GM21390 (cell line): ENCODE measurements at regions not wholly inside any gene's neighbourhood (a gene's known extent, or its start where the extent isn't known, plus 50 kb on each side); places are given as distances from the start of the nearest gene placed in this dataset.

Experiments
- ATAC-seq: cut with Tn5 transposase; IDR thresholded peaks from one replicate; pipeline ENCODE4 v1.9.1; 2021; ENCODE audit not compliant: unreplicated experiment

DNA sequence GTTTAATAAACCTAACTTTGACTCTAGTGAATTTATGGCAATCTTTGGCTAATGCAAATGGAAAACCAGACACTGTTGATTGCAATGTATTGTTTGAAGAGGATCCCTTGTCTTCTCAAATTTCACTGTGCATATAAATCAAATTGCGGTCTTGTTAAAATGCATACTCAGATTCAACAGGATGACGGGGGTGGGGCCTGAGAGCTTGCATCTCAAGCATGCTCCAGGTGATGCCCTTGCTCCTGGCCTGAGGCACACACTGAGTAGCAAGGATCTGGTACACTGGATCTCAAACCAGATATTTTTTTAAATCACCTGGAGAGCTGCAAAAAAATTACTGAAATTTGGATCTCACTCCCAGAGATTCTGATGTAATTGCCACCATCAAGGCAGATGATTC is 463.7 kb downstream of the DNAH5 start:
- ATAC-seq = no peak

GRCh38 chr5:13478831-13479465 is 465.5 kb downstream of the DNAH5 start:
- no peak for ATAC-seq

- ATAC-seq = no peak
These were observed 467.3 kb downstream of the DNAH5 start for GRCh38 chr5:13477118-13477737.

DNA sequence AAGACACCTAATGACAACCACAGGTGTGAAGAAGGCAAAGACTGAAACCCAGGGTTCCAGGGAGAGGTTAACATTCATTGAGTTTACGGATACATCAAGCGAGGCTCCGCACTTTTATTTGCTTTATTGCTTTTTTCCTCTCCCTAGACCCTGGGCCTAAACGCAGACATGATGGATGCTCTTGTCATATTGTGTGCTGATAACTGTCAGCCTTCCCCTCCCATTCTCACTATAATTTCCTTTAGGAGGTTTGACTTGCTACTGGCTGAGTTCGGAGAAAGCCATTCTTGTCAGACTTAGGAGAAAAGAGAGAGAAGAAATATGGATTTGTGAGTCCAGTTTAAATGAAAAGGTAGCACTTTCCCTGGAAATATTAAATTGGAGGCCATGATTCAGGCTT is 471.6 kb downstream of the DNAH5 start:
- ATAC-seq = no peak

- ATAC-seq = no peak
These were observed 473.5 kb downstream of the DNAH5 start for GRCh38 chr5:13470975-13471374.

DNA sequence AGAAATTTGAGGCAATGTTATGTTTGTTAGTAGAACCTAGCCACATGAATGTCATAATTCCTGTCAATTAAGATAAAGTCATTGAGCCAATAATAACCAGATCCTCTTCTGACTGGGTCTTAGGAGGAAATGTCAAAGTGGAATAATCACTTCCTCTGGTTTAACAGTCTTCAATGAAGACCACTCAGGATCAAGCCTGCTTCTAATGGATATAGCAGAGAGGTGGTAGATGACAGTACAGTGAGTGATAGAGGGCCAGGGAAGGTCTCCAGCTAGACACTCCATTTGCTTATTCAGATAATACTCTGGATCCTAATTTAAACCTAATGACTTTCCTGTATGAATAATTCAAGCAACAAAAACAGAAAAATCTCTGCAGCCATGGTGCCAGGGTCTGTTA is 474.2 kb downstream of the DNAH5 start:
- ATAC-seq = no peak

DNA sequence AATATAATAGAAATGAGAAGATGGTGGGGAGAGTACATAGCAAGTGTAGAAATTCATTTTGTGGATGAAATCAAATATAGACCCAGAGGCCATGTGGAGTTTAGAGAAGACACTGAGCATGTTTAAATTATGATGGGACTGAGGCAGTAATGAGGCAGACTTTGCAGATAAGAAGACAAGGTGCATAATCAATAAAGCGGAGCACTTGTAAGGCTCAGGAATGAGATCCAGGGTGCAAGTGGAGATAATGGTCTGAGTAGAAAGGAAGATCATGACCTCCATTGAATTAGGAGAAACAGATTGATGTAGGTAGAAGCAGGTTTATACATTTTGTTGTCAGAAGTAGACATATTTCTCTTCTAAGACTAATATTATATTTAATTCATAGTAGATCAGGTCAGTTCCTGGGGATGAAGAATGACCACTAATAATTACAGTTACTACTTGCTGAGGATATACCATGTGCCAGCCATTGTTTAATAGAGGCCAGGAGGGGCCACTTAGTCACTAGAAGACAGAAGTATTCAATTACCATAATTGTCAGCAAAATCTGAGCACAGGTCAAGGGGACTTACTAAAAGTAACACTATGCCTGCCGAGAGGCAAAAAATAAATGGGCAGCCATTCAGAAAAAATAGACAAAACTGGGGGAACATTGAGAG is 479.8 kb downstream of the DNAH5 start:
- no peak for ATAC-seq

DNA sequence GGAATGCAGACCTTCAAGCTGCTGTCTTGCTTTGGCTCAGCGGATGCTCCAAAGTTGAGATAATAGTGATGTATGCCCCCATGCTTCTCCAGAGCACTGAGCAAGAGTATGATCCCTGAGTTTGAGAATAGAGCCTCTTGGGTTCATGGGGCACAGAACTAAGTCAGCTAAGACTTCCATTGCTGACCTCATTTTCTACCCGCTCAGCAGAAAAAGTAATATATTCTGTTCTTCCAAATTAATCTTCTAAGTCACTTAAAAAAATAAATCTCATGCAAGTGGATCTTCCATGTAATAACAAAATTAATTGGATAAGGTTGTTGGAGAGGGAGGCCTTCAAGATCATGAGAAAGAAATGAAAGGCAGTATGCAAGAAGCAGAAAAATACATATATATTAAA is 483.9 kb downstream of the DNAH5 start:
- ATAC-seq = no peak

DNA sequence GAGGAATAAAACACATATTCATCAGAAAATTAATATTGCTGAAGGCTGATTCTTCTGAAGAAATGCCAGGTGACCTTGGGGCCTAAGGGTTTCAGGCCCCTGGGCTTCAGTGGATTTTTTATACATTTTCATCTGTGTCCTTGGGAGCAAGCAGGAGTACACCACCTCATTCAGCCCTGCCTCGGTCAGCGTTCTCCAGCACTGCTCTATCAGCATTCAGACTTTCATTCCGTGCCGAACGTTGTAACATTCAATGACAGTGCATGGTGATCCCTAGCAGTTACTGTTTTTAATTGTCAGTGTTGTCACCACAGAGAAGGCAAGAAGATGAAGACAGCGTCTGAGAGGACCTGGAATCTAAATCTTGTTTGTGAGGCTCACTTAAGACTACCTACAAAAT is 490.4 kb downstream of the DNAH5 start:
- ATAC-seq = no peak

- no peak for ATAC-seq
These were observed 495.6 kb downstream of the DNAH5 start for GRCh38 chr5:13448843-13449242.

DNA sequence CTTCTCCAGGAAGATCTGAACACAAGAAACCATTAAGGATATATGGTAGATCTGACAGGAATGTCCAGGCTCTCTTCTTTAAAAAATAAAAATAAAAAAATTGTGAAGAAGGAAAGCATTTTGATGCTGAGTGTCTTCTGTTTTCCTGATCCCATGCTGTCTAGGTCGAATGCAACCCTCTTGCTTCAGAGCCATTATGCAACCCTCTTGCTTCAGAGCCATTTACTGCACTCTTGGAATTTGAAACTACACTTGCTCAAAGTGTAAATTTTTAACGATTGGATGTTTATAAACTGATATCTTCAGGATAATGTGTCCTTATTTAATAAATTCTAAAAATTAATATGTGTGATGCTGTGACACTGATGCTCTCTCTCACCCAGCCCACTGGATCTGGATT is 505.1 kb downstream of the DNAH5 start:
- ATAC-seq = no peak

DNA sequence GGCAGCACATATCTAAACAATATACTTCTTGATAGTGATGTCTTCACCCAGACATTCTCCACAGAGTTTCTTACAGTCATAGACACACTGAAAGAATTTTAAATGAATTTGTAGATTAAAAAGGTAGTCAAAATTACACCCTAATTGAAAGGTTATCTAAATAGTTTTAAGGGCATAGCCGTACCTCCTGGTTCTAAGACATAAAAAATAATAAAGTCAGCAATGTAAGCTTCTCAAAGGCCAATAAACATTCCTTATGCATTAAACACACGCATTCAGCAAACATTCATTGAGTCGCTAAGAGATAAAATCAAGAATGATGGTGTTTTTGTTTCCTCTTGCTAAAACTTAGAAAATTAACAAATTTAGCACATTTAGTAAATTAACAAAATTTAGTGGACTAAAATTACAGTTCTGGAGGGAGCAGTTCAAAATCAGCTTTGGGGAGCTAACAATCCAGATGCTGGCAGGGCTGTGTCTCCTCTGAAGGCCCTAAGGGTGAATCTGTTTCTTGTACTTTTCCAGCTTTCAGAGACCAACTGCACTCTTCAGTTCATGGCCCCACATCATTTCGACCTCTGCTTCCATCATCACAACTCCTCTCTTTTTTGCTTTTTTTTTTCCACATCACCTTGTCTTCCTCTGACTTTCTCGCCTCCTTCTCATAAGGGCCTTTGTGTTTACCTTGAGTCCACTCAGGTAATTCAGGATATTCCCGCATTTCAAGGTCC is 516.5 kb downstream of the DNAH5 start:
- no peak for ATAC-seq

DNA sequence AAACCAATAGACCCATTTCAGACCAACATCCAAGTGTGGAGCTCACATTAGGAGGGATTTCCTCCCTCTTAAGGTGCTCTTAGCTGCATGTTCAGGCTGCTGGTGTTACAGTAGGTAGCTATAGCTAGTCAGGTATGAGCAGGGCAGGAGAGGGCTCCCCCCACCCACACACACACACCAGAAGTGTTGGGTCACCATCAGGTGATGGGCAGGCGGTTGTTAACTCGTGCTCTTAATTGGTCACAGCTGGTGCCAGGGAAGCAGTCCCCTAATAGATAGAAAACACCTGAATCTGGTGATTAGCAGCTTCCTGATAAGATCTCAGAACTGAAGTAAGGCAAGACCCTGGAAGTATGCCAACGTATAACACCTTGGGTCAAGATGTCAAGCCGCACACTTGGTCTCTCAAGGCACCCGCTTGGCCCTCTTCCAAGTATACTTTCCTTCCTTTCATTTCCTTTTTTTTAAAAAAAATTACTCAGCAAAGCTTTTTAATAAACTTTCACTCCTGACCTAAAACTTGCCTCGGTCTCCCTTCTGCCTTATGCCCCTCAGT is 532.4 kb downstream of the DNAH5 start:
- no peak for ATAC-seq

DNA sequence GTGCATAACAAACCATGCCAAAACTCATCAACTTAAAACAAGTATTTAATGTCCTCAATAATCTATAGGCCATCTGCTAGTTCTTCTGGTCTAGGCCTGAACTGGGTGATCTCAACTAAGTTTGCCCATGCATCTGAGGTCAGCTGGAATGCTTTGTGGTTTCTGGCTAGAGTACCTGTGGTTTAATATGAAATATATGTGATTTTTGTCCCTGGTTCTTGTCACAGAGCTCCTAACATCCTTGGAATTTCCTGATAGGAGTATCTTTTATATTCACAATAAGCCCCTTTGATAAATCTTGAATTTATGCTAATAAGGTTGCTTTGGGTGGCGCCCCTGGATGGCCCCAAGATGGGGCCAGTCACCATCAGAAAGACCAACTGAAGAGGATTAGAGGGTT is 535.9 kb downstream of the DNAH5 start:
- no peak for ATAC-seq

DNA sequence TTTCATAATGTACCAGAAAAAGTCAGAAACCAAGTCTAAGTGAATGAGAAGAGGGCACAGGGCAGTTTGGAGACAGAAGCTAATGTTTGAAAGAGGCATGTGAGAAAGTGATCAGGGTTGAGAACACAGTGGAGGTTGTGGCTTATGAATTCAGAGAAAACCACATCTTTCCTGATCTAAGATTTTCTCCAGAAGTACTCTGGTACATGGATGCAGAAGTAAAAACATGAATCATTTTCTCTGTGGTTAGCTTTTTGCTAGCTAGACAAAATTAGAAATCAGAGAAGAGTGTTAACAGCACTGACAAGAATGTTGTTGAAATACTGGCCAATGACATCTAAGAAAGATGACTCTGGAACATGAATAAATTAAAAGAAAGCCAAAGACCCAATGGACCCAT is 541.1 kb downstream of the DNAH5 start:
- ATAC-seq = no peak

DNA sequence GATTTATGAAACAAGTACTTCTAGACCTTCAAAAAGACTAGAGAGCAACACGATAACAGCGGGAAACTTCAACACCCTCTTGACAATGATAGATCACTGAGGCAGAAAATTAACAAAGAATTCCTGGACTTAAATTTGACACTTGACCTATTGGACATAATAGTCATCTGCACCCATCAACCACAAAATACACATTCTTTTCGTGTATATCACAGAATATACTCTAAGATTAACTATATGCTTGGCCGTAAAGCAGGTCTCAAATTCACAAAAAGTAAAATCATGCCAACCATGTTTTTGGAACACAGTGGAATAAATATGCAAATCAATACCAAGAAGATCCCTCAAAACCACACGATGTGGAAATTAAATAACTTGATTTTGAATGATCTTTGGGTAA is 559.4 kb downstream of the DNAH5 start:
- no peak for ATAC-seq

GRCh38 chr5:13382232-13382631 is 562.3 kb downstream of the DNAH5 start:
- ATAC-seq = no peak

DNA sequence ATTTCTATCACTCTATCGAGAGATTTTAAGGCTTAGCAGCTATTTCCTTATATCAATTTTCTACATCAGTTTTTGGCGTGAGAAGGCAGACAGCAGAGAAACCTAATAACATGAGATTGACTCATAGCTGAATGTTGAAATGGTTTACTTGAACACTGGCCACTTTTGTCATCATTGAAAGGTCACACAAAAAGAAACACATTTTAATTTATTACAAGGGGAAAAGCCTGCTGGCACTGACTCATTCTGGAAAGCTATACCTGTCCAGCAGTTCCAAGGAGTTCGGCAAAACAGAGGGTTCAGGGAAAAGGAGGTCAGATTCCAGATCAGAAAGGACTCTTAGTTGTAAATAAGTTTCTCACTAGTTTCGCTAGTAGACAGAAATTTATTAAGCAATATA is 566.4 kb downstream of the DNAH5 start:
- ATAC-seq = no peak

DNA sequence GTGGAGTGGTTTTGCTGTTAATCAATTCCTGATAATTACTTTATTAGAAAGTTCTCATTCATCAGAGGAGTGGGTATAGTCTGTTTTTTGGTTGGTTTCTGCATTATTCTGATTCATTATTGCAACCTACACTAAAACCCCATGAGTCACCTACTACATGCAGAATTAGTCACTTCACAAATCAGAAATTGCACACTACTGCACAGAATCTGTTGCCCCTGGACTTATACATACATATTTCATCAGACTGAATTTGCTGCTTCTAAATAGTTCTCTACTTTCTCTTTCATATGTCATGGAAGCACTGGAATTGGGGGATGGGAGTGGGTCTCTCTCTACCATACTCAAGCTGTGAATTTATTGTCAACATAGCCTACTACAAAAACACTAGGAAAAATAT is 585.1 kb downstream of the DNAH5 start:
- ATAC-seq = no peak

GRCh38 chr5:13358342-13358741 is 586.1 kb downstream of the DNAH5 start:
- no peak for ATAC-seq

DNA sequence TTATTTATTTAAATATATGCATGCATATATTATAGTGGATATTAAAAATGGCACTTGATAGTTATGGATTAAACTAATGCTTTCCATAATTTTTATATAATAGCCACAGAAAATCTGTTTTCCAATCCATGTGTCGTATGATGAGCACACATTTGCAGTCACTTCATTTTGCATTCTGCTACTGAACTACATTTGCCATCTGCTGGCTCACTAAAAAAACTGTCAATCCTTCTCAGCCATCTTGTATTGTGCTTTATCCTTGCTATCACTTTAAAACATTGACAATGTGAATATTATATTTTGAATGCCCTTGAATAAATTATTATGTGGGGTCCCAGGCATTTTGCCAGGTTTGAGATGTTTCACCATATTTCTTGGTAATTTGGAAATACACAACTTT is 586.6 kb downstream of the DNAH5 start:
- no peak for ATAC-seq

DNA sequence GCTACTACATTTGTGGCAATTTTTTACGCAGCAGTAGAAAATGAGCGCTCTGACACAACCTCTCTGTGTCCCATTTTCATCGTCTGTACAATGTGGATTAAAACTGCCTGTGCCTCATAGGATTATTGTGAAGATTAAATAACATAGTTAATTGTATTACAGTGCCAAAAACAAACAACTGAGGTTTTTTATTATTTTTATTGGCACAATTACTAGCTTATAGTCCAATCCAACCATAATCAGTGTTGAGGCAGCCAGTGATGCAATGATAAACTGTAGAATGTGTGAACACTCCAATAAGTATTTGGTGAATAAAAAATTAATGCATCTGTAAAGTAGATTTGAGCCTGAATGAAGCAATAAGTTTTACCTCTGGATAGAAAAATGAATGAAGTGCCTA is 588.3 kb downstream of the DNAH5 start:
- no peak for ATAC-seq
